ENCODE measurements at regions not wholly inside any gene's neighbourhood (a gene's known extent, or its start where the extent isn't known, plus 50 kb on each side); places are given as distances from the start of the nearest gene placed in this dataset.
A peak's percentile ranks its signal among the peaks of the same experiment; 100 is the strongest.

DNA sequence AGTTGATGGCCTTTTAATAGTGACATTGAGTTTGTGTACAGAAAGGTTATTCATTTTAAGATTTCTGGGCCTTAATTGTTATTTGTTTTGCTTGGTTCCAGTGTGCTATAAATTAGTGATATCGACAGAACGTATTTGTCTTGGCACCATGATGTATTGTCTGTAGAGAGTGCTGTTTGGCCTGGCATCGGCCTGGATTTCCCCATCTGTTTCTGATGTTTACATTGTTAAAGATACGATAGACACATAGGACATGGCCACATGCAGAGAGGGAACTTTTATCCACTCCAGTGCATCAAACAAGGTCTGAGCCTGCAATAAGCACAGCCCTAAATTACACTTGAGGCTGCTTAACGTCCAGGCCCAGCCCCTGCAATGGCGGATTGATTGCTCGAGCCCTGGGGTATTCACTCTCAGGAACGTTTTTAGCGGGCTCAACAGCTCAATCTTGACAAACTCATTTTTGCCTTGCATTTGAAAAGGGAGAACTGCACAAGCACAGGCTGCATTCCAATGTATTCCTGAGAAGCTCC lies 144.7 kb downstream of the SLC4A3 start:
- peak; percentile 73 for DNase-seq

GRCh38 chr2:219772697-219773096 lies 145.3 kb downstream of the SLC4A3 start:
- DNase-seq: no peak

DNA sequence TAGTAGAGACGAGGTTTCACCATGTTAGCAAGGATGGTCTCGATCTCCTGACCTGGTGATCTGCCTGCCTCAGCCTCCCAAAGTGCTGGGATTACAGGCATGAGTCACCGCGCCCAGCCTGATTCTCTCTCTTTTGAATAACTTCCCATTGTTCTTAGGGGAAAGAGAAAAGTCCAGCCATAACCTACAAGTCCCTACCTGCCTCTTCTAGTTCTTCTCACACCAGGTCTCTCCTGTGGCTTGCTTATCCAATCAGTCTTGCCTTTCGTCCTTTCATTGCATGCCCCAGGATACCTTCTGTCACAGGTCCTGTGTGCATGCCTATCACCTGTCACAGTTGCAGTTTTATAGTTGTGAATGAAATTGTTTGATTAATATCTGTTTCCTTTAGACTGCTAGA lies 148.1 kb downstream of the SLC4A3 start:
- no peak for DNase-seq

DNA sequence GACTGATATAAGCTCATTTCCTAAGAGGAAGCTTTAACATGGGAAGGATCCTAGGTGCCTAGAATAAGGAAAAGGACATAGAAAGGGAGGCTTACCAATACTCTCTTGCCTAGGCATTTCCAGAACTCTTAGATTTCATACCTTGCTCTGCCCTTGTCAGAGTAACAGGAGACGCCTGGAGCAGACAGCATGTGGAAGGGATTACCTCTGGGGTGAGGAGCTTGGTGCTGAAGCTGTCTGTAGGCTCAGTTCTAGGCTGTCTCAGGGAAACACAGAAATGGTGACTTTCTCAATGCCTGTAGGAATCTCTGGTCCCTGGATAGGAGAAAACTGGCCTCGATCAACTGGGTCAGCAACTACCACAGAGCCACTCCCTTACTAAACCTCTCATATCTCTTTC lies 150.0 kb downstream of the SLC4A3 start:
- no peak for DNase-seq

DNA sequence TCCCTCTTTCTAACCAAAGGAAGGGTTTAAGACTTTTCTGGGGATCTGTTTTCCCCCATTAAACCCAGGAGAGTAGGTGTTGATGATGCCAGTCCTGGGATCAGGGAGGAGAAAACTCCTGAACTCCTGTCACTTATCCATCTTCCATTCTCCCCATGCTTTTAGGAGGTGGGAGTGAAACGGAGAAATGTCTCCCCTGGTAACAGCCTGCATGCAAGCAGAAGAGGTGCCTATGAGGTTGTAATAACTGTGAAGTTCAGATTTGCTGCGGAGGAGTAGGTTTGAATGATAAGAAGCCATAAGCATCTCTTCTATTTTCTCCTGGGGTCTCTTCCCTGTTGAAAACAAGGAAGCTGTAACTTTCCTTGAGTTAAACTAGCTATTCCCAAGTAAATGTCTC lies 150.8 kb downstream of the SLC4A3 start:
- no peak for DNase-seq

DNA sequence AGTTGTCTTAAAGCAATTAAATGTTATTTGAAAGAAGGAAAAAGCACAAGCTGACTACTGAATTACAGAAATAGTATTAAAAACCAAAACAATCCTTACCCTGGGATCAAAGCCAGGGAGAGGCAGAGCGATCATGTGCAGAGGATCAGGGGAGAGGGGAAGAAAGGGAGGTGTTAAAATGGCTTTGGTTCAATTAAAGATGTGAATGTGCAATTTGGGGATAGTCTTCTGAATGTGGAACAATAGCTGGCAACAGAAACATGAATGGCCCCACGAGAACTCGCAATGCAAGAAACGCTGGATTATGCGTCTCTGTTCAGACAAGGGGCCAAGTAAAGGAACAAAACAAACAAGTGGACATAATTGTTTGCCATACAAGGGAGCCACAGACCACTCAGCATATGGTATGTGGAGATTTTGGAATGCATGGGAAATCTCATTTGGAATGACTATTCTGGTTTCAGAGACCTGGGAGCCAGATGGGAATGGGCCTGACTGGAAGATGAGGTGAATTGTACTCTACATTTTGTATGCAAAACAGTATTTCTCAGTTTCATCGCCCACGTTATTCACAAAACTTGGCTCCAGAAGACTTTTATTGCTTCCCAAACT lies 155.4 kb downstream of the SLC4A3 start:
- no peak for DNase-seq

GRCh38 chr2:219783359-219783975 lies 156.0 kb downstream of the SLC4A3 start:
- no peak for DNase-seq

DNA sequence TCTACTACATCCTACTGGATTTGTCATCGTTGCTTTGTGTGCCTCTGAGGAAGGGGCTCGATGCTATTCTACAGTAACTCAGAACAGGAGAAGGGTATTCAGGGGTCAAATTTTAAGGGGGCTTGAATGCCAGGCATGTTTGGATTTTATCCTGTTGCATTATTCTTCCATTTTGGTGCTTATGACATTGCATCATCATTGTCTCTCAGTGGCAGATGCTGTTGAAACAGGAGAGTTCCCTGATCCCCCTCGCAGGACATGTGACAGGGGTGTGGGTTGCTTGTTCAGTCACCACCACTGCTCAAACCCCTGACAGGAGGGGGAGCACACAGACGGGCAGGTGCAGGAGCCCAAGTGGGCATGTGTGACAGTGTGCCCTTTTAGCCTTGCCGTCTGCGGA lies 156.7 kb downstream of the SLC4A3 start:
- DNase-seq: no peak

- DNase-seq: no peak
Measured at GRCh38 chr2:219789476-219789875, 162.0 kb downstream of the SLC4A3 start.

DNA sequence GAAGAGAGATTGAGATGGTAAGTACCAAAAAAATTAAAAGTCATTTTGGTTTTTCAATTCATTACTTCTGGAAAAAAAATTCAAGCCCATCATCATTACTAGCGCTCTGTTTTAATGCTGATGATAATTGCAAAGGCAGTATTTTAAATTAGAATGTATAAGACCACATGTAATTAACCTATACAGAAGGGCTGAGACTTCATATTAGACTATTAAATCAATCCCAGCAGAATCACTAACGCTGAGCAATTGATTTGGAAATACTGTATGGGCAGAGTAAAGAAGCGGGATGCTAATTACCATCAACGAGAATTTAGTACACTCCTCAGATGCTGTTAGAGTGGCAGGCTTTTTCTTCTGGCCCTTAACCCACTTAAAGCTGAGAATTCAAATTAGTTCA lies 165.0 kb downstream of the SLC4A3 start:
- no peak for DNase-seq

- DNase-seq: no peak
Measured at GRCh38 chr2:219798430-219798829, 171.0 kb downstream of the SLC4A3 start.

- no peak for DNase-seq
Measured at GRCh38 chr2:219803294-219803693, 175.9 kb downstream of the SLC4A3 start.

DNA sequence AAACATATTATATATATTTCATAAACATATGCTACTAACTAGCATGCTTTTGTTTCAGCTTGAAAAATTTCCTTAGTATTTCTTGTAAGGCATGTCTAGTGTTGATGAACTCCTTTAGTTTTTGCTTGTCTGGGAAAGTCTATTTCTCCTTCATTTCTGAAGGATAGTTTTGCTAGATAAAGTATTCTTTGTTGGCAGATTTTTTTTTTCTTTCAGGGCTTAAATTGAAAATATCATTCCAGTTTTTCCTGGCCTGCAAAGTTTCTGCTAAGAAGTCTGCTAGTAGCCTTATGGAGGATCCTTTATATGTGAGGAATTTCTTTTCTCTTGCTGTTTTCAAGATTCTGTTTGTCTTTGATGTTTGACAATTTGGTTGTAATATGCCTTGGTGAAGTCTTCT lies 183.5 kb downstream of the SLC4A3 start:
- no peak for DNase-seq

- no peak for DNase-seq
Measured at GRCh38 chr2:219812672-219813071, 185.2 kb downstream of the SLC4A3 start.

GRCh38 chr2:219820767-219821166 lies 193.3 kb downstream of the SLC4A3 start:
- DNase-seq: no peak

GRCh38 chr2:219823574-219823973 lies 196.1 kb downstream of the SLC4A3 start:
- DNase-seq: no peak

DNA sequence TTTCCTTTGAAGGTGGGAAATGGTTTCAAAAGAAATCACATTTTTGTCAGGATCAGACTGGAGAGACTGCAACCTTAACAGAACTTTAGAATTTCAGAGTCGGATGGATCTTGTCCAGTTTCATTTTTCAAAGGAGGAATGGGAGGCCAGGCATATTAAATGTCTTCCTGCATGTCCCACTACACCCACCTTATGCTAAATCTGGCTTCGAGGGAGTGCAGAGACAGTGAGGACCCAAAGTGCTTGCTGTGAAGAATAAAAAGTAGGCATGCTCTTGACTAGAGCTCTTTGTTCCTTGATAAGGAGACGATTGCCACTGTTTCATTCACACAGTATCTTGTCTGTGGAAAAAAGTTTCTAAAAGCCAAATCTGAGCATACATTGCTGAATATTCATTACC lies 197.6 kb downstream of the SLC4A3 start:
- DNase-seq: no peak

DNA sequence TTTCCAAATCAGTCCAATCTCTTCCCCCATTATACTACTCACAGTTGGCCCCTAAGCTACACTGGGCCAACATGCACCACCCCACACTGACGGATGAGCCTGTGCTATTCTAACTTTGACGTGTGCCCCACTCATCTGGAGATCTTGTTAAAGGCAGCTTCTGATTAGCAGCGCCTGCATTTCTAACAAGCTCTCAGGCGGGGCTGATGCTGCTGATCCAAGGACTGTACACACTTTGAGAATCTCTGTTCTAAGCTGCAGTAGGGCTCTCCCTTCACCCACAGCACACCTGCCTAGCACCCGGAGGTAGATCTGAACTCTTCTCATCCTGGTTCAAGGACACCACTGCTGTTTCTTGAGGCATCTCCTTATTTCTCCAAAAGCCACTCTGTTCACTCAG lies 200.7 kb downstream of the SLC4A3 start:
- no peak for DNase-seq

GRCh38 chr2:219829667-219830352 lies 202.4 kb downstream of the SLC4A3 start:
- no peak for DNase-seq

DNA sequence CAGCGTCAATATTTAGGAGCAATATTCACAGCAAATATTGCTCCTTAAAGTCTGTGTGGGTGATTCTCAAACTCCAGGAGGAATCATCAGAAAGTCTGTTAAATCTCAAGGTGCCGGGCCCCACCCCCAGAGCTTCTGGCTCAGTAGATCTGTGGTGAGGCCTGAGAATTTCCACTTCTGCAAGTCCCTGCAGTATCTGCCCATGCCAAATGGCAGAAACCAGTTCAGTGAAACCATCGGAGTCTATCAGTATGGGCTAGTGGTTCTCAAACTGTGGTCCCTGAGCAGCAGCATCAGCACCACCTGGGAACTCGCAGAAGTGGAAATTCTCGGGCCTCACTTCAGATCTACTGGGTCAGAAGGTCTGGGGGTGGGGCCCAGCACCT lies 202.9 kb downstream of the SLC4A3 start:
- DNase-seq: no peak

GRCh38 chr2:219831957-219832356 lies 204.5 kb downstream of the SLC4A3 start:
- DNase-seq: no peak

DNA sequence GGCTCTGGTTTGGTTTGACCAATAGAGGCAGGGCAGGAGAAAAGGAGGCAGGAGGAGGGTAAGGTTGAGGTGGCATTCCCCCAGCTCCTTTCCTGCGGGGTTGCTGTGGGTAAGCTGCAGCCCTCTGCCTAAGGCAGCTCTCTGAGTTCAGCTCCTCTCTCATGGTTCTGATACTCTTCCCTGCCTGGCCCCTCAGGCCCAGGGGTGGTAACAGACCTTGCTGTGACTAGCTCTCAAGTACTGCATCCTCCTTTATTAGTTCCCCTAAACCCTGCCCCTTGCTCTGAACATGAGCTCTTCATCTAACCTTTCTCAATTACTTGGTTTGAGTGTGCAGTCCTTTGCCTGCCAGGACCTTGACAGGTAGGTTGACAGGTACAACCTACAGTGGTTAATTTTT lies 205.5 kb downstream of the SLC4A3 start:
- DNase-seq: no peak

- no peak for DNase-seq
Measured at GRCh38 chr2:219835493-219835892, 208.1 kb downstream of the SLC4A3 start.

- DNase-seq: peak; percentile 9
Measured at GRCh38 chr2:219836647-219837177, 209.3 kb downstream of the SLC4A3 start.
